ENCODE measurements at regions not wholly inside any gene's neighbourhood (a gene's known extent, or its start where the extent isn't known, plus 50 kb on each side); places are given as distances from the start of the nearest gene placed in this dataset.

GRCh38 chr11:131079036-131079435 is 162.8 kb upstream of the SNX19 start:
- no peak overlapping the region for H3K4me3 ChIP-seq (ENCODE audit: low read depth, low read length)
- no peak for TF ChIP-seq CTCF (IDR thresholded peaks at IDR 0.05; ENCODE audit: insufficient read depth, low read depth, low read length, missing control alignments)
- no peak for DNase-seq (ENCODE audit: low read depth)

GRCh38 chr11:131089727-131090245 is 173.5 kb upstream of the SNX19 start:
- TF ChIP-seq CTCF (IDR thresholded peaks at IDR 0.05; ENCODE audit: insufficient read depth, low read depth, low read length, missing control alignments), result no peak
- DNase-seq (ENCODE audit: low read depth), result no peak
- no peak overlapping the region for H3K4me3 ChIP-seq (ENCODE audit: low read depth, low read length)

GRCh38 chr11:131092469-131092868 is 176.2 kb upstream of the SNX19 start:
- no peak overlapping the region for H3K4me3 ChIP-seq (ENCODE audit: low read depth, low read length)
- no peak for TF ChIP-seq CTCF (IDR thresholded peaks at IDR 0.05; ENCODE audit: insufficient read depth, low read depth, low read length, missing control alignments)
- DNase-seq (ENCODE audit: low read depth), result no peak

- no peak overlapping the region for H3K4me3 ChIP-seq (ENCODE audit: low read depth, low read length)
- TF ChIP-seq CTCF (IDR thresholded peaks at IDR 0.05; ENCODE audit: insufficient read depth, low read depth, low read length, missing control alignments), result no peak
- DNase-seq (ENCODE audit: low read depth), result no peak
These were observed 178.5 kb upstream of the SNX19 start for GRCh38 chr11:131094827-131095226.

GRCh38 chr11:131095511-131096185 is 179.4 kb upstream of the SNX19 start:
- no peak for DNase-seq (ENCODE audit: low read depth)
- H3K4me3 ChIP-seq (ENCODE audit: low read depth, low read length), result no peak overlapping the region
- no peak for TF ChIP-seq CTCF (IDR thresholded peaks at IDR 0.05; ENCODE audit: insufficient read depth, low read depth, low read length, missing control alignments)

GRCh38 chr11:131099013-131099412 is 182.7 kb upstream of the SNX19 start:
- DNase-seq (ENCODE audit: low read depth), result no peak
- no peak overlapping the region for H3K4me3 ChIP-seq (ENCODE audit: low read depth, low read length)
- TF ChIP-seq CTCF (IDR thresholded peaks at IDR 0.05; ENCODE audit: insufficient read depth, low read depth, low read length, missing control alignments), result no peak

GRCh38 chr11:131099746-131100145 is 183.5 kb upstream of the SNX19 start:
- no peak for TF ChIP-seq CTCF (IDR thresholded peaks at IDR 0.05; ENCODE audit: insufficient read depth, low read depth, low read length, missing control alignments)
- DNase-seq (ENCODE audit: low read depth), result no peak
- no peak overlapping the region for H3K4me3 ChIP-seq (ENCODE audit: low read depth, low read length)
